ENCODE measurements at regions not wholly inside any gene's neighbourhood (a gene's known extent, or its start where the extent isn't known, plus 50 kb on each side); places are given as distances from the start of the nearest gene placed in this dataset.

GRCh38 chr5:174311121-174311520 is 265.6 kb downstream of the NSG2 start:
- H3K27me3 ChIP-seq (ENCODE audit: insufficient read depth, poor library complexity, severe bottlenecking) = peaks cover 15% of the 10 kb centered on the region
- DNase-seq (ENCODE audit: low read depth in 1 of 2, low spot score in 1 of 2) = no peak
- H3K27ac ChIP-seq (replicated peaks) = no peak overlapping the region
- no peak overlapping the region for H3K4me3 ChIP-seq (replicated peaks; ENCODE audit: insufficient read depth, low read length)
- TF ChIP-seq GABPA (IDR thresholded peaks at IDR 0.05; ENCODE audit: low read depth) (no peak), SPI1 (IDR thresholded peaks at IDR 0.05; ENCODE audit: borderline replicate concordance, low read depth) (no peak), REST (IDR thresholded peaks at IDR 0.05; ENCODE audit: insufficient replicate concordance, low read depth) (no peak), CTCF (IDR thresholded peaks at IDR 0.05; ENCODE audit: insufficient read depth, low read length) (no peak), POLR2AphosphoS5 (IDR thresholded peaks at IDR 0.05; ENCODE audit: low read depth) (no peak)

GRCh38 chr5:174311531-174312269 is 266.2 kb downstream of the NSG2 start:
- H3K27me3 ChIP-seq (ENCODE audit: insufficient read depth, poor library complexity, severe bottlenecking) = peaks cover 15% of the 10 kb centered on the region
- TF ChIP-seq POLR2AphosphoS5 (IDR thresholded peaks at IDR 0.05; ENCODE audit: low read depth) (no peak), CTCF (IDR thresholded peaks at IDR 0.05; ENCODE audit: insufficient read depth, low read length) (peak; percentile 36)
- no peak overlapping the region for H3K27ac ChIP-seq (replicated peaks)
- no peak overlapping the region for H3K4me3 ChIP-seq (replicated peaks; ENCODE audit: insufficient read depth, low read length)
- DNase-seq (ENCODE audit: low read depth in 1 of 2, low spot score in 1 of 2) = peak; percentile 13 to 54

GRCh38 chr5:174312270-174312617 is 266.7 kb downstream of the NSG2 start:
- H3K27me3 ChIP-seq (ENCODE audit: insufficient read depth, poor library complexity, severe bottlenecking) = peaks cover 15% of the 10 kb centered on the region
- no peak overlapping the region for H3K4me3 ChIP-seq (replicated peaks; ENCODE audit: insufficient read depth, low read length)
- no peak for DNase-seq (ENCODE audit: low read depth in 1 of 2, low spot score in 1 of 2)
- TF ChIP-seq SPI1 (IDR thresholded peaks at IDR 0.05; ENCODE audit: borderline replicate concordance, low read depth) = no peak
- no peak for TF ChIP-seq GABPA (IDR thresholded peaks at IDR 0.05; ENCODE audit: low read depth)
- TF ChIP-seq CTCF (IDR thresholded peaks at IDR 0.05; ENCODE audit: insufficient read depth, low read length) = no peak
- no peak for TF ChIP-seq REST (IDR thresholded peaks at IDR 0.05; ENCODE audit: insufficient replicate concordance, low read depth)
- no peak for TF ChIP-seq POLR2AphosphoS5 (IDR thresholded peaks at IDR 0.05; ENCODE audit: low read depth)
- no peak overlapping the region for H3K27ac ChIP-seq (replicated peaks)

- no peak for DNase-seq (ENCODE audit: low read depth in 1 of 2, low spot score in 1 of 2)
- no peak overlapping the region for H3K4me3 ChIP-seq (replicated peaks; ENCODE audit: insufficient read depth, low read length)
- no peak overlapping the region for H3K27ac ChIP-seq (replicated peaks)
- H3K27me3 ChIP-seq (ENCODE audit: insufficient read depth, poor library complexity, severe bottlenecking) = peaks cover 15% of the 10 kb centered on the region
- TF ChIP-seq SPI1 (IDR thresholded peaks at IDR 0.05; ENCODE audit: borderline replicate concordance, low read depth) = no peak
- no peak for TF ChIP-seq POLR2AphosphoS5 (IDR thresholded peaks at IDR 0.05; ENCODE audit: low read depth)
- no peak for TF ChIP-seq CTCF (IDR thresholded peaks at IDR 0.05; ENCODE audit: insufficient read depth, low read length)
- no peak for TF ChIP-seq GABPA (IDR thresholded peaks at IDR 0.05; ENCODE audit: low read depth)
- TF ChIP-seq REST (IDR thresholded peaks at IDR 0.05; ENCODE audit: insufficient replicate concordance, low read depth) = no peak
Observed at GRCh38 chr5:174312641-174313040, 267.1 kb downstream of the NSG2 start.
